ENCODE measurements at regions not wholly inside any gene's neighbourhood (a gene's known extent, or its start where the extent isn't known, plus 50 kb on each side); places are given as distances from the start of the nearest gene placed in this dataset.
A peak's percentile ranks its signal among the peaks of the same experiment; 100 is the strongest.

- no peak overlapping the region for H3K27ac ChIP-seq (ENCODE audit: low read depth, low read length)
- no peak overlapping the region for H3K4me2 ChIP-seq (ENCODE audit: low read length)
- no peak overlapping the region for H3K4me3 ChIP-seq (ENCODE audit: low read length)
- peaks cover 17% of the 10 kb centered on the region for H3K27me3 ChIP-seq (ENCODE audit: control insufficient read depth, low read length)
- no peaks in the 10 kb centered on the region for H3F3A ChIP-seq (ENCODE audit: control insufficient read depth, insufficient read depth)
- no peaks in the 10 kb centered on the region for H3K9me3 ChIP-seq (ENCODE audit: control insufficient read depth, insufficient read depth, low read length)
- no peaks in the 10 kb centered on the region for H3K79me2 ChIP-seq (ENCODE audit: control insufficient read depth, low read length)
- TF ChIP-seq CTCF (IDR thresholded peaks at IDR 0.05; ENCODE audit: low read depth, low read length, poor library complexity, severe bottlenecking): no peak
- no peak for TF ChIP-seq EZH2phosphoT487 (IDR thresholded peaks at IDR 0.05; ENCODE audit: borderline replicate concordance, low read length)
- no peaks in the 10 kb centered on the region for H3K9me2 ChIP-seq (replicated peaks; ENCODE audit: control insufficient read depth, low read length)
- H4K20me1 ChIP-seq (ENCODE audit: control insufficient read depth, insufficient read depth, low read depth, low read length): no peaks in the 10 kb centered on the region
- H3K36me3 ChIP-seq (ENCODE audit: control insufficient read depth, low read length): no peaks in the 10 kb centered on the region
- peaks cover 5% of the 10 kb centered on the region for H3K4me1 ChIP-seq (ENCODE audit: control insufficient read depth, low read length)
Measured at GRCh38 chr1:11350265-11350664, 77.3 kb downstream of the UBIAD1 start.

GRCh38 chr1:11352058-11352715 is 79.2 kb downstream of the UBIAD1 start:
- Histone ChIP-seq H3K79me2 (ENCODE audit: control insufficient read depth, low read length) (no peaks in the 10 kb centered on the region), H3K4me1 (ENCODE audit: control insufficient read depth, low read length) (peaks cover 5% of the 10 kb centered on the region), H3F3A (ENCODE audit: control insufficient read depth, insufficient read depth) (no peaks in the 10 kb centered on the region), H3K4me3 (ENCODE audit: low read length) (no peak overlapping the region), H3K4me2 (ENCODE audit: low read length) (no peak overlapping the region), H3K9me2 (replicated peaks; ENCODE audit: control insufficient read depth, low read length) (no peaks in the 10 kb centered on the region), H3K27ac (ENCODE audit: low read depth, low read length) (no peak overlapping the region), H4K20me1 (ENCODE audit: control insufficient read depth, insufficient read depth, low read depth, low read length) (no peaks in the 10 kb centered on the region), H3K9me3 (ENCODE audit: control insufficient read depth, insufficient read depth, low read length) (no peaks in the 10 kb centered on the region), H3K27me3 (ENCODE audit: control insufficient read depth, low read length) (peaks cover 22% of the 10 kb centered on the region), H3K36me3 (ENCODE audit: control insufficient read depth, low read length) (no peaks in the 10 kb centered on the region)
- no peak for TF ChIP-seq EZH2phosphoT487 (IDR thresholded peaks at IDR 0.05; ENCODE audit: borderline replicate concordance, low read length)
- peak; percentile 35 for TF ChIP-seq CTCF (IDR thresholded peaks at IDR 0.05; ENCODE audit: low read depth, low read length, poor library complexity, severe bottlenecking)

GRCh38 chr1:11352816-11353799 is 80.1 kb downstream of the UBIAD1 start:
- Histone ChIP-seq H3K27ac (ENCODE audit: low read depth, low read length) (no peak overlapping the region), H3K4me2 (ENCODE audit: low read length) (no peak overlapping the region), H3K9me3 (ENCODE audit: control insufficient read depth, insufficient read depth, low read length) (no peaks in the 10 kb centered on the region), H3K36me3 (ENCODE audit: control insufficient read depth, low read length) (no peaks in the 10 kb centered on the region), H3F3A (ENCODE audit: control insufficient read depth, insufficient read depth) (no peaks in the 10 kb centered on the region), H4K20me1 (ENCODE audit: control insufficient read depth, insufficient read depth, low read depth, low read length) (no peaks in the 10 kb centered on the region), H3K4me3 (ENCODE audit: low read length) (no peak overlapping the region), H3K79me2 (ENCODE audit: control insufficient read depth, low read length) (no peaks in the 10 kb centered on the region), H3K4me1 (ENCODE audit: control insufficient read depth, low read length) (peaks cover 5% of the 10 kb centered on the region), H3K27me3 (ENCODE audit: control insufficient read depth, low read length) (peaks cover 22% of the 10 kb centered on the region), H3K9me2 (replicated peaks; ENCODE audit: control insufficient read depth, low read length) (no peaks in the 10 kb centered on the region)
- TF ChIP-seq CTCF (IDR thresholded peaks at IDR 0.05; ENCODE audit: low read depth, low read length, poor library complexity, severe bottlenecking): no peak
- no peak for TF ChIP-seq EZH2phosphoT487 (IDR thresholded peaks at IDR 0.05; ENCODE audit: borderline replicate concordance, low read length)

Measured in DOHH2 (cell line).